Uterus (tissue), 2 donors: ENCODE measurements at regions not wholly inside any gene's neighbourhood (a gene's known extent, or its start where the extent isn't known, plus 50 kb on each side); places are given as distances from the start of the nearest gene placed in this dataset.
"Not testable (repeated sequence)": the region's sequence is repeated elsewhere in the genome, so short reads cannot be mapped to it uniquely, and the experiment has no call there.

Source experiments
- CTCF ChIP-seq, 4 experiments: fragments of 200-600 bp in 2 of 4; fragments of 450-650 bp in 2 of 4; sonication (generic) in 2 of 4; IDR thresholded peaks; one replicate each; pipeline ENCODE4 v1.5.1; 2016 to 2019; ENCODE audit warnings: antibody characterized with exemption in 4 of 4, mild to moderate bottlenecking in 2 of 4, moderate library complexity in 1 of 4
- POLR2A ChIP-seq, 2 donors: fragments of 450-650 bp; IDR thresholded peaks; one replicate each; pipeline ENCODE4 v1.6.1; 2016; ENCODE audit warnings: antibody characterized with exemption in 2 of 2, mild to moderate bottlenecking in 1 of 2, moderate library complexity in 1 of 2

- TF ChIP-seq CTCF, POLR2A (IDR thresholded peaks at IDR 0.05): not testable (repeated sequence)
These were observed 83.9 kb upstream of the PRSS3 start for GRCh38 chr9:33711418-33711817.
